Heart left ventricle (tissue), 16 donors: ENCODE measurements at regions not wholly inside any gene's neighbourhood (a gene's known extent, or its start where the extent isn't known, plus 50 kb on each side); places are given as distances from the start of the nearest gene placed in this dataset.

ENCODE experiments used
- ATAC-seq, 4 donors: fragments of 200-7000 bp; cut with Tn5 transposase; one replicate each; pipeline ENCODE4 v1.9.1; 2020 to 2022; ENCODE audit warnings: moderate library complexity in 4 of 4, mild to moderate bottlenecking in 3 of 4, moderate number of reproducible peaks in 1 of 4
- DNase-seq, 5 donors: peaks; one replicate each; pipeline ENCODE4 v3.0.0-alpha.2; 2020
- H3K27ac ChIP-seq, 12 donors: fragments of 200-600 bp; sonication (generic) in 4 of 12; one replicate each; pipeline versions ENCODE4 v1.5.0 to v1.8.0; 2016 to 2022; ENCODE audit warnings: mild to moderate bottlenecking in 2 of 12
- H3K27me3 ChIP-seq, 9 donors: fragments of 200-600 bp; sonication (generic) in 2 of 9; one replicate each; pipeline versions ENCODE4 v1.5.1 to v1.8.0; 2016 to 2022; ENCODE audit warnings: mild to moderate bottlenecking in 3 of 9
- H3K36me3 ChIP-seq, 9 donors: fragments of 200-600 bp; sonication (generic) in 2 of 9; one replicate each; pipeline versions ENCODE4 v1.5.0 to v1.8.0; 2018 to 2022; ENCODE audit warnings: mild to moderate bottlenecking in 2 of 9
- H3K4me1 ChIP-seq, 12 donors: fragments of 200-600 bp; sonication (generic) in 4 of 12; one replicate each; pipeline versions ENCODE4 v1.5.0 to v1.8.0; 2016 to 2022; ENCODE audit warnings: mild to moderate bottlenecking in 3 of 12
- H3K4me3 ChIP-seq, 12 donors: fragments of 200-600 bp; sonication (generic) in 4 of 12; one replicate each; pipeline versions ENCODE4 v1.5.0 to v1.8.0; 2017 to 2022; ENCODE audit warnings: mild to moderate bottlenecking in 9 of 12, moderate library complexity in 4 of 12
- H3K9me3 ChIP-seq, 12 donors: fragments of 200-600 bp; sonication (generic) in 4 of 12; one replicate each; pipeline versions ENCODE4 v1.5.0 to v1.8.0; 2016 to 2022; ENCODE audit warnings: mild to moderate bottlenecking in 1 of 12
- POLR2A ChIP-seq, 2 donors: fragments of 450-650 bp; IDR thresholded peaks; one replicate each; pipeline ENCODE4 v1.6.1; 2017; ENCODE audit warnings: antibody characterized with exemption in 2 of 2, mild to moderate bottlenecking in 2 of 2, moderate library complexity in 2 of 2
- WGBS, 4 donors: extraction: QIAGEN DNeasy Blood & Tissue Kit in 2 of 4; methylation state at CpG; one replicate each; pipeline versions ENCODE4 v1.1.5 to v1.1.7; 2013 to 2018; 5-methylcytosine and 5-hydroxymethylcytosine counted together
- intact Hi-C, 10 donors: fragments of 100-400 bp; cut with DNase I; formaldehyde crosslinking; loops; one replicate each; pipeline versions ENCODE4 v1.11.1 to v1.14.2; 2022
- TF ChIP-seq, protein P1 (sequence below), 12 donors: fragments of 200-600 bp; sonication (generic) in 4 of 12; IDR thresholded peaks; one replicate each; pipeline versions ENCODE4 v1.5.0 to v1.8.0; 2018 to 2022; ENCODE audit warnings: antibody characterized with exemption in 12 of 12, mild to moderate bottlenecking in 5 of 12
- donor health status: ischemic (EF 13 %, LVEDD 7.1; RV severe dilation, severe dysfunction).
- donor health status: healthy with polysubstance abuse.
- donor health status: DM: no; HTN: yes; CAD: no.
- donor health status: DM: no; HTN: no; CAD: no.
- donor health status: ischemic (EF 25% LVEDD 6.9; RV normal size, moderate dysfunction).
- donor health status: ischemic (EF 25% LVEDD 5.7; RV mildly dilated, moderate dysfunction).
- donor health status: healthy.
- donor health status: DM: yes; HTN: yes; CAD: no.
- donor health status: ischemic (EF 35%, LVEDD 5.7; RV mildly dilated, moderate dysfunction).
- donor health status: nonischemic (EF 11% LVEDD 7.7; RV severe dilation, severe dysfunction).
- donor health status: DM: yes; HTN: yes; CAD: no.
- donor health status: PGD.
- donor health status: ischemic (EF 29% LVEDD 5.4; RV normal size, mild dysfunction).
- donor health status: nonischemic (EF 23%, LVEDD 6.1; RV moderate dilation, normal function).

GRCh38 chr3:117507958-117508357, 798.4 kb downstream of the TUSC7 start:
- intact Hi-C loops = no loop called here
- H3K4me3 ChIP-seq = no peak overlapping the region
- no peaks in the 10 kb centered on the region for H3K4me1 ChIP-seq
- no peak overlapping the region for H3K27ac ChIP-seq
- H3K9me3 ChIP-seq = peaks cover 0 to 3% (median 0%) of the 10 kb centered on the region in 12 donors
- WGBS, 4 donors = 96 to 100% (median 97%) methylated on average over 1 of the region's 1 CpG
- H3K36me3 ChIP-seq = no peaks in the 10 kb centered on the region
- TF ChIP-seq, protein P1, sequence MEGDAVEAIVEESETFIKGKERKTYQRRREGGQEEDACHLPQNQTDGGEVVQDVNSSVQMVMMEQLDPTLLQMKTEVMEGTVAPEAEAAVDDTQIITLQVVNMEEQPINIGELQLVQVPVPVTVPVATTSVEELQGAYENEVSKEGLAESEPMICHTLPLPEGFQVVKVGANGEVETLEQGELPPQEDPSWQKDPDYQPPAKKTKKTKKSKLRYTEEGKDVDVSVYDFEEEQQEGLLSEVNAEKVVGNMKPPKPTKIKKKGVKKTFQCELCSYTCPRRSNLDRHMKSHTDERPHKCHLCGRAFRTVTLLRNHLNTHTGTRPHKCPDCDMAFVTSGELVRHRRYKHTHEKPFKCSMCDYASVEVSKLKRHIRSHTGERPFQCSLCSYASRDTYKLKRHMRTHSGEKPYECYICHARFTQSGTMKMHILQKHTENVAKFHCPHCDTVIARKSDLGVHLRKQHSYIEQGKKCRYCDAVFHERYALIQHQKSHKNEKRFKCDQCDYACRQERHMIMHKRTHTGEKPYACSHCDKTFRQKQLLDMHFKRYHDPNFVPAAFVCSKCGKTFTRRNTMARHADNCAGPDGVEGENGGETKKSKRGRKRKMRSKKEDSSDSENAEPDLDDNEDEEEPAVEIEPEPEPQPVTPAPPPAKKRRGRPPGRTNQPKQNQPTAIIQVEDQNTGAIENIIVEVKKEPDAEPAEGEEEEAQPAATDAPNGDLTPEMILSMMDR (IDR thresholded peaks at IDR 0.05) = no peak
- no peak for TF ChIP-seq POLR2A (IDR thresholded peaks at IDR 0.05)
- H3K27me3 ChIP-seq = no peaks in the 10 kb centered on the region
- DNase-seq (no peak), ATAC-seq (no peak)

DNA sequence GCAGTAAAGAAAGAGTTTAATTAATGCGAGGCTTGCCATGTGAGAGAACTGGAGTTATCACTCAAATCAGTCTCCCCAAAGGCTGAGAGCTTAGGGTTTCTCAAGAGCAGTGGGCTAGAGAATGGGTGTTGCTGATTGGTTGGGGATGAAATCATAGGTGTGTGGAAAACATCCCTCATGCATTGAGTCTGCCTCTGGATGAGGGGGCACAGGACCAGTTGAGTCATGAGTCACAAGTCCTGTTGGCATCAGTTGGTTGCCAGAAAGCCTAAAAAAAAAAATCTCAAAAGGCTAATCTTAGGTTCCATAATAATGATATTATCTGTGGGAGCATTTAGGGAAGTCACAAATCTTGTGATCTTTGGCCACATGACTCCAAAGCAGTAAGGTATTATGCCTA, 800.3 kb downstream of the TUSC7 start:
- Histone ChIP-seq H3K9me3 (peaks cover 0 to 3% (median 0%) of the 10 kb centered on the region in 12 donors), H3K27ac (no peak overlapping the region), H3K4me3 (no peak overlapping the region), H3K4me1 (no peaks in the 10 kb centered on the region), H3K27me3 (no peaks in the 10 kb centered on the region), H3K36me3 (no peaks in the 10 kb centered on the region)
- WGBS, 4 donors = 89 to 98% (median 94%) methylated on average over 1 of the region's 1 CpG
- TF ChIP-seq POLR2A (IDR thresholded peaks at IDR 0.05) = no peak
- TF ChIP-seq, protein P1 (IDR thresholded peaks at IDR 0.05) = no peak
- no peak for DNase-seq
- intact Hi-C loops = no loop called here
- no peak for ATAC-seq

DNA sequence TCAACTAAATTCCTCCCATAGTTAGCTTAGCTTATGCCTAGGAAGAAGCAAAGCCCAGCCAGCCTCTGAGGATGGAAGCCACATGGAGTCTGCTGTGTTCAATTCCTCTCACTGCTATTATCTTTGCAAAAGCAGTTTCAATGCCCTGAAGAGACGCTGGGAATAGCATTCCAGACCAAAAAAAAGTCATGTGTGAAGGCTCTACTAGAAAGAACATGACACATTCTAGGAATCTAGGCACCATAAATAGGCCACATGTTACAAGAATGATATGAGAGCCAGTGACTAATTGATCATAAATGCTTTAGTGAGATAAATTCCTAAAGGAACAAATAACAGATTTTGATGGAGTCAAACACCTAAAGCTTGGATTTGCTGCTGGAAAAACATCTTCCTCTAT, 800.8 kb downstream of the TUSC7 start:
- no peak overlapping the region for H3K4me3 ChIP-seq
- H3K9me3 ChIP-seq = peaks cover 0 to 3% (median 0%) of the 10 kb centered on the region in 12 donors
- WGBS, 4 donors = 16 to 35% (median 20%) methylated on average over 1 of the region's 1 CpG
- no peaks in the 10 kb centered on the region for H3K27me3 ChIP-seq
- intact Hi-C loops = no loop called here
- DNase-seq (no peak), ATAC-seq (no peak)
- H3K36me3 ChIP-seq = no peaks in the 10 kb centered on the region
- H3K4me1 ChIP-seq = no peaks in the 10 kb centered on the region
- TF ChIP-seq, protein P1 (IDR thresholded peaks at IDR 0.05) = no peak
- TF ChIP-seq POLR2A (IDR thresholded peaks at IDR 0.05) = no peak
- no peak overlapping the region for H3K27ac ChIP-seq

GRCh38 chr3:117512975-117513374, 803.4 kb downstream of the TUSC7 start:
- H3K27ac ChIP-seq = no peak overlapping the region
- intact Hi-C loops = no loop called here
- H3K9me3 ChIP-seq = peaks cover 0 to 3% (median 0%) of the 10 kb centered on the region in 12 donors
- TF ChIP-seq POLR2A (IDR thresholded peaks at IDR 0.05) = no peak
- TF ChIP-seq, protein P1 (IDR thresholded peaks at IDR 0.05) = no peak
- ATAC-seq (no peak), DNase-seq (no peak)
- no peaks in the 10 kb centered on the region for H3K4me1 ChIP-seq
- H3K4me3 ChIP-seq = no peak overlapping the region
- H3K36me3 ChIP-seq = no peaks in the 10 kb centered on the region
- 27 to 42% (median 35%) methylated on average over 1 of the region's 1 CpG for WGBS, 4 donors
- no peaks in the 10 kb centered on the region for H3K27me3 ChIP-seq
